HCT116 (cell line): ENCODE measurements at regions not wholly inside any gene's neighbourhood (a gene's known extent, or its start where the extent isn't known, plus 50 kb on each side); places are given as distances from the start of the nearest gene placed in this dataset.

Experiments used
- ATAC-seq: fragments of 200-7000 bp; cut with Tn5 transposase; 2 replicates; pipeline ENCODE4 v1.9.1; 2020; ENCODE audit warnings: mild to moderate bottlenecking, moderate library complexity
- BruUV-seq: library from RNA; stranded (reverse); fragments of 400-500 nt; replicated peaks from 2 replicates; lab custom pipeline; 2021; lab: Mats Ljungman, UMichigan
- CTCF ChIA-PET: fragments of 300-600 bp; sonication (Branson Sonifier 250); formaldehyde crosslinking; loops from one replicate; lab custom pipeline; 2021; ENCODE audit warnings: antibody characterized with exemption; lab: Charles Lee
- POLR2A ChIA-PET: fragments of 300-600, 350-600 bp; sonication (Branson Sonifier 250); formaldehyde crosslinking; loops from one replicate; lab custom pipeline; 2021; ENCODE audit warnings: antibody characterized with exemption; lab: Charles Lee
- RAD21 ChIA-PET, 2 experiments: fragments of 300-600 bp; sonication (Branson Sonifier 250); formaldehyde crosslinking; loops; one replicate each; lab custom pipeline; 2023; ENCODE audit warnings: low total read pairs in 2 of 2; ENCODE audit not compliant: uncharacterized antibody in 2 of 2, unreplicated experiment in 2 of 2, low non-redundant PET in 1 of 2; lab: Charles Lee
- DNase-seq: peaks from one replicate; pipeline ENCODE4 v3.0.0-alpha.2; 2010; ENCODE audit warnings: low read depth, low spot score
- H2AFZ ChIP-seq: fragments of 200-600 bp; shearing (Covaris generic), sonication (generic); 2 replicates; pipeline ENCODE4 v1.6.1; 2017; ENCODE audit warnings: low read depth, mixed run types, mixed read lengths, antibody characterized with exemption, low read length; ENCODE audit not compliant: poor library complexity, severe bottlenecking
- H3K27ac ChIP-seq: 2 replicates; pipeline ENCODE4 v1.5.1; 2012; ENCODE audit warnings: low read depth, low read length
- H3K27me3 ChIP-seq: fragments of 200-600 bp; sonication (generic); 2 replicates; pipeline ENCODE4 v1.6.1; 2016; ENCODE audit warnings: mixed run types, low read length, mixed read lengths; ENCODE audit not compliant: insufficient read depth
- H3K36me3 ChIP-seq, 2 experiments: fragments of 200-500 bp in 1 of 2; fragments of 200-600 bp in 1 of 2; sonication (Bioruptor generic) in 1 of 2; sonication (generic) in 1 of 2; 2 replicates each; pipeline versions ENCODE4 v1.5.1 to v1.6.1; 2014 to 2016; ENCODE audit warnings: low read length in 2 of 2, inconsistent platforms in 1 of 2, mixed read lengths in 1 of 2, mixed run types in 1 of 2; ENCODE audit not compliant: insufficient read depth in 2 of 2, control insufficient read depth in 1 of 2
- H3K4me1 ChIP-seq, 2 experiments: fragments of 200-600 bp in 1 of 2; sonication (generic) in 1 of 2; 2 replicates each; pipeline versions ENCODE4 v1.5.1 to v1.6.1; 2012 to 2017; ENCODE audit warnings: low read length in 2 of 2, inconsistent platforms in 1 of 2, mild to moderate bottlenecking in 1 of 2, mixed read lengths in 1 of 2, mixed run types in 1 of 2, moderate library complexity in 1 of 2; ENCODE audit not compliant: insufficient read depth in 2 of 2, control insufficient read depth in 1 of 2
- H3K4me2 ChIP-seq: fragments of 200-600 bp; sonication (generic); 2 replicates; pipeline ENCODE4 v1.6.1; 2017; ENCODE audit warnings: mixed run types, low read length, mixed read lengths
- H3K4me3 ChIP-seq, 2 experiments: fragments of 200-600 bp in 1 of 2; sonication (generic) in 1 of 2; replicated peaks in 1 of 2; 2 replicates each; pipeline ENCODE4 v1.5.1; 2011 to 2016; ENCODE audit warnings: low read length in 2 of 2, control low read depth in 1 of 2, low read depth in 1 of 2, mild to moderate bottlenecking in 1 of 2, mixed read lengths in 1 of 2, mixed run types in 1 of 2
- H3K79me2 ChIP-seq: fragments of 200-600 bp; sonication (generic); 2 replicates; pipeline ENCODE4 v1.6.1; 2017; ENCODE audit warnings: mild to moderate bottlenecking, mixed run types, low read length, moderate library complexity, mixed read lengths; ENCODE audit not compliant: insufficient read depth
- H3K9ac ChIP-seq: fragments of 200-600 bp; sonication (generic); 2 replicates; pipeline ENCODE4 v1.6.1; 2016; ENCODE audit warnings: low read length, mixed read lengths
- H3K9me2 ChIP-seq: fragments of 200-600 bp; sonication (generic), shearing (Covaris generic); 2 replicates; pipeline ENCODE4 v1.6.1; 2017; ENCODE audit warnings: mixed run types, mild to moderate bottlenecking, moderate library complexity; ENCODE audit not compliant: insufficient read depth
- H3K9me3 ChIP-seq, 2 experiments: fragments of 200-500 bp in 1 of 2; fragments of 200-600 bp in 1 of 2; sonication (Bioruptor generic) in 1 of 2; sonication (generic) in 1 of 2; 2 replicates each; pipeline ENCODE4 v1.6.1; 2014 to 2017; ENCODE audit warnings: low read length in 2 of 2, mixed read lengths in 2 of 2, inconsistent platforms in 1 of 2, low read depth in 1 of 2, mild to moderate bottlenecking in 1 of 2, mixed run types in 1 of 2, moderate library complexity in 1 of 2; ENCODE audit not compliant: control insufficient read depth in 1 of 2, insufficient read depth in 1 of 2
- H4K20me1 ChIP-seq: fragments of 200-600 bp; sonication (generic), shearing (Covaris generic); 2 replicates; pipeline ENCODE4 v1.6.1; 2017; ENCODE audit warnings: mixed run types, mild to moderate bottlenecking, moderate library complexity; ENCODE audit not compliant: insufficient read depth
- CEBPB ChIP-seq: IDR thresholded peaks from 2 replicates; pipeline ENCODE4 v1.6.1; 2012; ENCODE audit warnings: low read depth
- ELF1 ChIP-seq: IDR thresholded peaks from 2 replicates; pipeline ENCODE4 v1.6.1; 2012; ENCODE audit warnings: low read depth, borderline replicate concordance
- FOSL1 ChIP-seq: IDR thresholded peaks from 2 replicates; pipeline ENCODE4 v1.6.1; 2012; ENCODE audit warnings: low read depth
- SP1 ChIP-seq: IDR thresholded peaks from 2 replicates; pipeline ENCODE4 v1.6.1; 2012; ENCODE audit warnings: low read depth
- SRF ChIP-seq: IDR thresholded peaks from 2 replicates; pipeline ENCODE4 v1.6.1; 2012; ENCODE audit warnings: low read depth
- ZBTB33 ChIP-seq: IDR thresholded peaks from 2 replicates; pipeline ENCODE4 v1.6.1; 2011; ENCODE audit warnings: mild to moderate bottlenecking, low read length, moderate library complexity; ENCODE audit not compliant: insufficient replicate concordance; ENCODE audit errors: extremely low read depth
- ZFX ChIP-seq: fragments of 450-650 bp; IDR thresholded peaks from 2 replicates; pipeline ENCODE4 v1.6.1; 2017
- intact Hi-C: fragments of 100-400 bp; cut with micrococcal nuclease; formaldehyde crosslinking; loops from 2 replicates; pipeline ENCODE4 v1.10.0; 2022

- no peak for TF ChIP-seq CEBPB
Measured at GRCh38 chr11:31981457-31981856, 109.4 kb upstream of the RCN1 start (continued).

- no peaks in the 10 kb centered on the region for H3K27me3 ChIP-seq
- DNase-seq (no peak), ATAC-seq (no peak)
- CTCF ChIA-PET = interaction anchor here (0.7 kb wide), 1 partner anchor 320 kb away, joined by 6 read pairs; no protein-coding TSS in a partner anchor
- H3K4me1 ChIP-seq = peaks cover 0 to 4% of the 10 kb centered on the region in 2 experiments; a peak in 1 of 4 replicates
- H3K4me2 ChIP-seq = no peak overlapping the region
- H3K9me2 ChIP-seq = no peaks in the 10 kb centered on the region
- H3K9me3 ChIP-seq = no peaks in the 10 kb centered on the region
- no peaks in the 10 kb centered on the region for H3K36me3 ChIP-seq
- intact Hi-C loops = no loop called here
- no peak overlapping the region for H3K27ac ChIP-seq
- no peaks in the 10 kb centered on the region for H4K20me1 ChIP-seq
- H3K9ac ChIP-seq = no peak overlapping the region
- H3K4me3 ChIP-seq = no peak overlapping the region
- H3K79me2 ChIP-seq = no peaks in the 10 kb centered on the region
- H2AFZ ChIP-seq = no peak overlapping the region
- no peak for TF ChIP-seq SRF
- POLR2A ChIA-PET = no interaction called here
- BruUV-seq = no TSS peak
- RAD21 ChIA-PET = no interaction called here
Measured at GRCh38 chr11:31977343-31977742, 113.5 kb upstream of the RCN1 start.

- no peaks in the 10 kb centered on the region for H3K36me3 ChIP-seq
- no peaks in the 10 kb centered on the region for H3K9me2 ChIP-seq
- no peaks in the 10 kb centered on the region for H3K9me3 ChIP-seq
- no peaks in the 10 kb centered on the region for H3K27me3 ChIP-seq
- POLR2A ChIA-PET = no interaction called here
- no peak overlapping the region for H3K9ac ChIP-seq
- DNase-seq = peak; percentile 12
- RAD21 ChIA-PET = no interaction called here
- no peak overlapping the region for H3K4me2 ChIP-seq
- no peaks in the 10 kb centered on the region for H3K79me2 ChIP-seq
- CTCF ChIA-PET = interaction anchor here (2.3 kb wide), 1 partner anchor 16 kb away, joined by 14 read pairs; no protein-coding TSS in a partner anchor
- BruUV-seq = no TSS peak
- peaks cover 0 to 4% of the 10 kb centered on the region in 2 experiments; a peak in 1 of 4 replicates for H3K4me1 ChIP-seq
- no peak for TF ChIP-seq ELF1
- TF ChIP-seq SP1 = 0 out of 2 replicates have a peak, but pooled peaks have one; percentile 15
- no peak for TF ChIP-seq ZBTB33
- TF ChIP-seq ZFX = no peak
- TF ChIP-seq FOSL1 = peak; percentile 61; the same call in 1 of the 2 replicates
- H4K20me1 ChIP-seq = no peaks in the 10 kb centered on the region
- no peak overlapping the region for H3K27ac ChIP-seq
- no peak overlapping the region for H3K4me3 ChIP-seq
- no peak for ATAC-seq
- no peak overlapping the region for H2AFZ ChIP-seq
- intact Hi-C loops = no loop called here
Measured at GRCh38 chr11:31974366-31975136, 116.3 kb upstream of the RCN1 start.
